ENCODE measurements at regions not wholly inside any gene's neighbourhood (a gene's known extent, or its start where the extent isn't known, plus 50 kb on each side); places are given as distances from the start of the nearest gene placed in this dataset.

GRCh38 chr5:97968346-97968745, 785.3 kb upstream of the RIOK2 start:
- Histone ChIP-seq H2BK5ac (ENCODE audit: low read depth, low read length) (no peak overlapping the region), H3K9ac (replicated peaks in 1 of 4; ENCODE audit: extremely low read depth in 1 of 4, low read depth in 3 of 4, low read length in 3 of 4) (no peak overlapping the region), H3K9me3 (ENCODE audit: insufficient read depth in 2 of 2, low read depth in 1 of 2, low read length in 1 of 2) (no peaks in the 10 kb centered on the region), H3K79me2 (ENCODE audit: control insufficient read depth in 1 of 2, insufficient read depth in 2 of 2, low read length in 2 of 2) (no peaks in the 10 kb centered on the region), H4K91ac (replicated peaks; ENCODE audit: insufficient read length, low read length) (no peak overlapping the region), H3K4me1 (replicated peaks in 1 of 4; ENCODE audit: control insufficient read depth in 3 of 4, insufficient read depth in 4 of 4, low read length in 3 of 4) (no peaks in the 10 kb centered on the region), H3K4ac (replicated peaks; ENCODE audit: insufficient read length, low read depth, low read length) (no peak overlapping the region), H3K23me2 (ENCODE audit: low read depth, low read length) (no peaks in the 10 kb centered on the region), H3K36me3 (ENCODE audit: control insufficient read depth in 2 of 4, insufficient read depth in 4 of 4, low read length in 3 of 4) (no peaks in the 10 kb centered on the region), H2BK12ac (ENCODE audit: low read depth, low read length) (no peak overlapping the region), H3K27ac (ENCODE audit: low read depth, low read length) (no peak overlapping the region), H2BK120ac (replicated peaks; ENCODE audit: low read depth, low read length) (no peak overlapping the region), H4K5ac (ENCODE audit: insufficient read length, low read depth, low read length) (no peak overlapping the region), H3K23ac (ENCODE audit: insufficient read length) (no peak overlapping the region), H3K4me2 (ENCODE audit: insufficient read depth in 1 of 2, low read depth in 2 of 2, low read length in 2 of 2) (no peak overlapping the region), H2AK5ac (ENCODE audit: low read depth, low read length) (no peak overlapping the region), H4K20me1 (replicated peaks in 1 of 2; ENCODE audit: control insufficient read depth in 1 of 2, insufficient read depth in 2 of 2, low read length in 2 of 2) (no peaks in the 10 kb centered on the region), H3K18ac (ENCODE audit: extremely low read depth, low read length) (no peak overlapping the region), H3K14ac (ENCODE audit: insufficient read length) (no peak overlapping the region), H4K8ac (ENCODE audit: extremely low read depth, insufficient read depth, low read length) (no peak overlapping the region), H2AFZ (ENCODE audit: low read length) (0 out of 2 replicates have a peak overlapping the region, but pooled peaks have one; percentile 76), H2BK15ac (ENCODE audit: low read length) (no peak overlapping the region), H3K56ac (replicated peaks; ENCODE audit: insufficient read length, low read depth, low read length) (no peak overlapping the region), H3K79me1 (ENCODE audit: low read depth, low read length) (no peaks in the 10 kb centered on the region), H2BK20ac (ENCODE audit: low read length) (no peak overlapping the region), H3K27me3 (replicated peaks in 1 of 4; ENCODE audit: control insufficient read depth in 3 of 4, extremely low read depth in 1 of 4, insufficient read depth in 3 of 4, low read length in 3 of 4) (no peaks in the 10 kb centered on the region), H3K4me3 (ENCODE audit: extremely low read depth in 1 of 4, insufficient read depth in 2 of 4, low read depth in 3 of 4, low read length in 4 of 4) (no peak overlapping the region)
- no peak for DNase-seq (ENCODE audit: low read depth in 1 of 2, low spot score in 2 of 2)
- POLR2A ChIA-PET (ENCODE audit: partially characterized antibody): no interaction called here
- CTCF ChIA-PET (ENCODE audit: partially characterized antibody): no interaction called here
- FAIRE-seq: no peak
- WGBS, 2 experiments (ENCODE audit: extremely low coverage in 1 of 2, insufficient coverage in 1 of 2, insufficient read length in 1 of 2, insufficient replicate concordance in 2 of 2, low coverage in 1 of 2, low lambda C conversion rate in 2 of 2, missing lambda C conversion rate in 1 of 2): 91% methylated on average over 2 of the region's 2 CpGs; no CpG with 5 or more reads in 1 of the 2 experiments
- TF ChIP-seq RFX5 (IDR thresholded peaks at IDR 0.05; ENCODE audit: borderline replicate concordance, low read depth, low read length): no peak
- no peak for TF ChIP-seq POU5F1 (IDR thresholded peaks at IDR 0.05; ENCODE audit: low read depth, low read length)
- no peak for TF ChIP-seq RNF2 (IDR thresholded peaks at IDR 0.05; ENCODE audit: borderline replicate concordance, low read depth, low read length, missing control alignments, poor library complexity, severe bottlenecking)
- TF ChIP-seq SP2 (IDR thresholded peaks at IDR 0.05; ENCODE audit: low read length): no peak
- no peak for TF ChIP-seq CEBPB (IDR thresholded peaks at IDR 0.05; ENCODE audit: low read depth, low read length)
- TF ChIP-seq TBP (IDR thresholded peaks at IDR 0.05; ENCODE audit: low read depth, low read length): no peak
- no peak for TF ChIP-seq USF2 (IDR thresholded peaks at IDR 0.05; ENCODE audit: low read length)
- TF ChIP-seq BRCA1 (IDR thresholded peaks at IDR 0.05; ENCODE audit: low read depth, low read length): no peak
- TF ChIP-seq TAF7 (optimal IDR thresholded peaks at IDR 0.05; ENCODE audit: borderline replicate concordance, low read depth, low read length): no peak
- TF ChIP-seq ATF3 (IDR thresholded peaks at IDR 0.05; ENCODE audit: insufficient read depth, low read depth, low read length): no peak
- TF ChIP-seq CBX8 (IDR thresholded peaks at IDR 0.05; ENCODE audit: borderline replicate concordance, low read depth, low read length): no peak
- TF ChIP-seq CTBP2 (IDR thresholded peaks at IDR 0.05; ENCODE audit: borderline replicate concordance, insufficient read depth, insufficient read length, low read length): no peak
- no peak for TF ChIP-seq SP1 (IDR thresholded peaks at IDR 0.05; ENCODE audit: low read depth, low read length)

Data from H1 (cell line).